CD1c-positive myeloid dendritic cell (primary cell): ENCODE measurements at regions not wholly inside any gene's neighbourhood (a gene's known extent, or its start where the extent isn't known, plus 50 kb on each side); places are given as distances from the start of the nearest gene placed in this dataset.

Source experiments
- DNase-seq: peaks from one replicate; pipeline ENCODE4 v3.0.0-alpha.2; 2016; ENCODE audit errors: extremely low spot score

- no peak for DNase-seq
Measured at GRCh38 chr2:177058747-177059146, 153.8 kb upstream of the HNRNPA3 start.

GRCh38 chr2:177059293-177059692 lies 153.3 kb upstream of the HNRNPA3 start:
- DNase-seq: no peak

DNA sequence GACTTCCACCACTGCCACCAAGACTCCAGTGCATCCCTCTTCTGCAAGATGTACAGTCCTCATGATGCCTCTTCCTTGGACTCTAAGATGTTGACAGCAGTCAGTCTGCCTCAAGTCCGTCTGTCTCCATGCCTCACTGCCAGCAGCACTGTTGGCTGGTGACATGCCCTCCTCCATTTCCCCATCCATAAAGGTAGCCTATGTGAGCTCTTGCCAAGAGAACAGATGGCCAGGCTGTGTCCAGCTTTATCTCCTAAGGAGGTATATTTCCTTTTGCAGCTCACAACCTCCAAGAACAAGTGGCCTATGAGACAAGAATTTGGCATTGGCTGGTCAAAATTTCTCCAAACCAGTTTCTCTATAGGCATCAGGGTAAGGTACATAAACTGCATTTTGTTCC lies 149.3 kb upstream of the HNRNPA3 start:
- no peak for DNase-seq

DNA sequence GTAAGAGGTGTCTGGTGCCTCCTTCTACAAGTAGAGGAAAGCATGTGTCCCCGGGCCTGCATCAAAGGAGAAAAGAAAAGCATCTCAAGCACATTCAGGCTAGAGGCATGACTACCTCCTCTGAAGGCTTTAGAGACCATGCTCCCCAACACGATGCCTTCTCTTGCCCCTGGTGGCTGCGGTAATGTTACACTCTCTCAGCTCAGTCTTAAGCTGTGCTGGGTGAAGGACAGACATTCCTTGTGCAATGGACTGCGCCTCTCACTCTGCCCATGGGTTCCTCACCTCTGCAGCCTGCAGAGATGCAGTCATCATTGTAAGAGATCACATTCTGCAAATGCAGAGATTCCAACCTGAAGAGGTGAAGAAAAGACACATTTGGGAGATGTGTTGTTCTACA lies 148.2 kb upstream of the HNRNPA3 start:
- no peak for DNase-seq

GRCh38 chr2:177068967-177069366 lies 143.6 kb upstream of the HNRNPA3 start:
- no peak for DNase-seq

GRCh38 chr2:177072090-177072489 lies 140.5 kb upstream of the HNRNPA3 start:
- DNase-seq: no peak

- no peak for DNase-seq
Measured at GRCh38 chr2:177073611-177074010, 139.0 kb upstream of the HNRNPA3 start.

GRCh38 chr2:177074099-177074710 lies 138.4 kb upstream of the HNRNPA3 start:
- DNase-seq: no peak

GRCh38 chr2:177075254-177075653 lies 137.3 kb upstream of the HNRNPA3 start:
- DNase-seq: no peak

DNA sequence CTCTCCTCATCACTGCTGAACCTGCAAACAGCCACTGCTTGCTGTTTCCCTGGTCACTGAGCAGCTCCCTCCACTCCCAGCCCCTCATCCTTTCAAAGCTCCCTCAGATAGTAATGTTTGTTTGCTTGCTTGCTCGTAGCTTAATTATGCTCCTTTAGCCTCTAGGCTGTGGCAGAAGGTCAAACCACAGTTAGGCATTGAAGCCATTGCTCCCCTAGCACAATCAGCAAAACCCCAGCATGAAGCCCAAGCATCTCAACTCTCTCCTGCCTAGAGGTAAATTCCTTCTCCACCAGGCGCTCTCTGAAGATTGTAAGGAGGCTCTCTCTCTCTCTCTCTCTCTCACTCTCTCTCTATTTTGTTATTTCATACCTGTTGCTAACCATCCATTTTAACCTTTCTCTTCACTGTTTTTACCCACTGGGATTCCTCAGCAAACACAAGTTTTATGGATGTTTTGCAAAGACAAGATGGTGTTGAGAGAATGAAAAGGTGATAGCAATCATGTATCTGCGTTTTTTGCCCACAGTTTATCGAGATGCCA lies 135.9 kb upstream of the HNRNPA3 start:
- DNase-seq: no peak

- no peak for DNase-seq
Measured at GRCh38 chr2:177077778-177078177, 134.8 kb upstream of the HNRNPA3 start.

DNA sequence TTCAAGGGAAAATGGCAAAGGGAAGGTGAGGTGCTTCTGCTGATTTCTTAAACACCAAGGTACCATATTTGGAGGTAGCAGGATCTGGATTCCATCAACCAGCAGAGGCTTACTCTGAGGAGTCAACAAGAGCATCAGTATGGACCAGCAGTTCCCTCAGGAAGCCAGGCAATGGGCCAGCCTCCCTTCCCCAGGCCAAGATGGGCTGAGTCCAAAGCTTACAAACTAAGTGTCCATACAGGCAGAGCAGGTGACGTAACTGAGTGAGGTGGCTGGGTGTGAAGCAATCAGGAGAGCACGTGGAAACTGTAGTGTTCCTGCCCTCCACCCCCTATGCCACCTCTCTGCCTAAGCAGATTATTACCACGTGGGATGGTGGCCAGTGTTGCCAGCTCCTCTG lies 134.2 kb upstream of the HNRNPA3 start:
- DNase-seq: no peak

GRCh38 chr2:177078855-177079254 lies 133.7 kb upstream of the HNRNPA3 start:
- DNase-seq: no peak

DNA sequence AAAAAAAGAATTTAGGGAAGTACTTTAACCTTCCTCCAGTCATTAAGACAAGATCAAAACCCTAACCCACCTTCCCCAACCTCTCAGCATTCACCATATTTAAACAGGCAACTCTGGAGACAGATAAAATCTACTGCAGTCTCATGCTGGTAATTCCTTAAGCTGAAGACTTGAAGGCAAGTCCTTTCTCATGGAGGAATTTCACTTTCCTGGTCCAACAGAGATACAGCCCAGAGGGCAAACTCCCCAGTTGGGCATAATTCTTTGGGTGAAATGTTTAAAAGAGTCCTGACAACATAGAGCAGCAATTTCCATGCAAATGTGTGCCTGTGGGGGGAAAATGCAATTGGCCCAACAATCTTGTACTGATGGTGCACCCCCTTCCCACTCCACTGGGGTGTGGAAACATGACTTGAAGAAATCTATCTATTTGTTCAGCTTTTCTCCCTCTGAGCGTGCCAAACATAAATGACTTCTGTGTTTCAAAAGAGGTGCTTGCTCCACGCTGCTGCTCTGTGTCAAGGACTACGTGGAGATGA lies 131.8 kb upstream of the HNRNPA3 start:
- DNase-seq: no peak

- DNase-seq: no peak
Measured at GRCh38 chr2:177084607-177085006, 128.0 kb upstream of the HNRNPA3 start.

DNA sequence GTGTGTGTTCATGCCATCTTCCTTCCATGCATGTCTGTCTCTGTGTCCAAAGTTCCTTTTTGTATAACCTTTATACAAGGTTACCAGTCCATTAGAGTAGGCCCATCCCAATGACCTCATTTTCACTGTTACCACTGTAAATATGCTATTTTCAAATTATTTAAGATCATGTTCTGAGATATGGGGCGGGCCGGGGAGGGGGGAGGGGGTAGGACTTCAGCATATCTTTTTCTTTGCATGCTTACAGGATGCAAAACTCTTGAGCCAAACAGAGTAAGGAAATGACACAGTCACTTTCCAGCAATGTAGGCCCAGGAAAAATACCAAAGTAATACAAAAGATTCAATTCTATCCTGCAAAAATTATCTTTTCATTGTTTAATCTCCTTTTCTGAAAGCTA lies 124.1 kb upstream of the HNRNPA3 start:
- DNase-seq: no peak

GRCh38 chr2:177090967-177091366 lies 121.6 kb upstream of the HNRNPA3 start:
- no peak for DNase-seq

DNA sequence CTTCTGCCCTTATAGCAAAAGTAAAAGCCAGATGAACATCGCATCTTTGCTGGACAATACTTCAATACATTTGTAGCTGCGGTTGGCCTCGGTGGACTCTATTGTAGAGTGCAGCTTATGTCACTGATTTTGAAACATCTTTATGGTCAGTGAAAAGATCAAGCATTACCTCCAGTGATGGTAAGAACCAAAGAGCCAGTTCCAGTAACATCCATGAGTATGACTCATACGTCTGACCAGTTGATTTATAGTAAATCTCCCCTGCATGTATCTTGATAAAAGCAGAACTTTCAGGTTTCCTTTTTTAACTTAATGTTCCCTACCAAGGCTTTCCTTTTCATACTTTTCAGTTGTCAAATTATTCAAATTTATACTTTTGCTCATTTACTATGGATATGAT lies 119.2 kb upstream of the HNRNPA3 start:
- DNase-seq: no peak

GRCh38 chr2:177098001-177098613 lies 114.5 kb upstream of the HNRNPA3 start:
- DNase-seq: no peak

GRCh38 chr2:177101930-177102329 lies 110.7 kb upstream of the HNRNPA3 start:
- DNase-seq: no peak

DNA sequence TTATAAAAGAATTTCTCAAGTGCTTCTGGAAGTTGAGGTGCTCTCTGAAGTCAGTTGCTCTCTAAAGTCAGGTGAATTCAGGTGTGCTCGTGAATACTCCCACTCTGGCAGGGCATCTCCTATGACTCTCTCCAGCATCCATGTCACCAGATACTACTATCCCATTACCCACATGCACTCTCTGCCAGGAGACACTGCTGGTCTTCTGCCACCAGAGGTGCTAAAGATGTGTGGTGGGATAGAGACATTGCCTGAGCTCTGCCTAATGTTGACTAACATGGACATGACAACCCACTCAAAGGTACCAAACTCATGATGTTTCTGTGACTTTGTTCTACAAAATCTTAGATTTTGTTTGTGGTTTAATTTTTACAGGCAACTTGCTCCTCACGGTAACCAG lies 106.4 kb upstream of the HNRNPA3 start:
- no peak for DNase-seq

GRCh38 chr2:177108890-177109289 lies 103.7 kb upstream of the HNRNPA3 start:
- DNase-seq: no peak

- no peak for DNase-seq
Measured at GRCh38 chr2:177114712-177115111, 97.9 kb upstream of the HNRNPA3 start.
